Heart right ventricle (tissue), 16 donors: ENCODE measurements at regions not wholly inside any gene's neighbourhood (a gene's known extent, or its start where the extent isn't known, plus 50 kb on each side); places are given as distances from the start of the nearest gene placed in this dataset.
A peak's percentile ranks its signal among the peaks of the same experiment; 100 is the strongest.

ENCODE experiments used
- ATAC-seq, 8 donors: fragments of 200-7000 bp; cut with Tn5 transposase; one replicate each; pipeline ENCODE4 v1.9.1; 2020; ENCODE audit warnings: mild to moderate bottlenecking in 8 of 8, moderate library complexity in 8 of 8, moderate number of reproducible peaks in 1 of 8
- DNase-seq, 2 donors: peaks; one replicate each; pipeline ENCODE4 v3.0.0-alpha.2; 2020
- H3K27ac ChIP-seq, 10 donors: fragments of 200-600 bp; sonication (generic) in 2 of 10; one replicate each; pipeline versions ENCODE4 v1.5.0 to v1.8.0; 2020 to 2022; ENCODE audit warnings: mild to moderate bottlenecking in 3 of 10
- H3K27me3 ChIP-seq, 7 donors: fragments of 200-600 bp; one replicate each; pipeline ENCODE4 v1.8.0; 2021 to 2022; ENCODE audit warnings: mild to moderate bottlenecking in 2 of 7
- H3K36me3 ChIP-seq, 9 donors: fragments of 200-600 bp; sonication (generic) in 1 of 9; one replicate each; pipeline versions ENCODE4 v1.5.0 to v1.8.0; 2020 to 2022; ENCODE audit warnings: mild to moderate bottlenecking in 2 of 9
- H3K4me1 ChIP-seq, 9 donors: fragments of 200-600 bp; sonication (generic) in 1 of 9; one replicate each; pipeline versions ENCODE4 v1.5.0 to v1.8.0; 2020 to 2022; ENCODE audit warnings: mild to moderate bottlenecking in 4 of 9
- H3K4me3 ChIP-seq, 10 donors: fragments of 200-600 bp; sonication (generic) in 2 of 10; one replicate each; pipeline versions ENCODE4 v1.5.0 to v1.8.0; 2020 to 2022; ENCODE audit warnings: mild to moderate bottlenecking in 7 of 10, moderate library complexity in 2 of 10
- H3K9me3 ChIP-seq, 11 donors: fragments of 200-600 bp in 10 of 11; sonication (generic) in 2 of 11; one replicate each; pipeline versions ENCODE4 v1.5.0 to v1.8.0; 2013 to 2022; ENCODE audit warnings: mild to moderate bottlenecking in 2 of 11, control low read depth in 1 of 11, moderate library complexity in 1 of 11
- WGBS, 2 donors: extraction: QIAGEN DNeasy Blood & Tissue Kit; methylation state at CpG; one replicate each; pipeline ENCODE4 v1.1.7; 2013; ENCODE audit warnings: inconsistent platforms in 1 of 2; 5-methylcytosine and 5-hydroxymethylcytosine counted together
- intact Hi-C, 10 donors: fragments of 100-400 bp; cut with DNase I; formaldehyde crosslinking; loops; one replicate each; pipeline versions ENCODE4 v1.11.1 to v1.14.2; 2022
- TF ChIP-seq, protein P1 (sequence below), 9 donors: fragments of 200-600 bp; sonication (generic) in 2 of 9; IDR thresholded peaks; one replicate each; pipeline versions ENCODE4 v1.5.0 to v1.8.0; 2021 to 2022; ENCODE audit warnings: antibody characterized with exemption in 9 of 9, mild to moderate bottlenecking in 5 of 9, moderate library complexity in 1 of 9
- donor health status: Arrhythmogenic right ventricular cardiomyopathy.
- donor health status: ischemic (EF 13 %, LVEDD 7.1; RV severe dilation, severe dysfunction).
- donor health status: healthy with polysubstance abuse.
- donor health status: DM: no; HTN: yes; CAD: no.
- donor health status: DM: no; HTN: no; CAD: no.
- donor health status: ischemic (EF 25% LVEDD 6.9; RV normal size, moderate dysfunction).
- donor health status: ischemic (EF 25% LVEDD 5.7; RV mildly dilated, moderate dysfunction).
- donor health status: healthy.
- donor health status: DM: yes; HTN: yes; CAD: no.
- donor health status: Ischemic cardiomyopathy.
- donor health status: ischemic (EF 35%, LVEDD 5.7; RV mildly dilated, moderate dysfunction).
- donor health status: nonischemic (EF 11% LVEDD 7.7; RV severe dilation, severe dysfunction).
- donor health status: DM: yes; HTN: yes; CAD: no.
- donor health status: PGD.
- donor health status: ischemic (EF 29% LVEDD 5.4; RV normal size, mild dysfunction).
- donor health status: nonischemic (EF 23%, LVEDD 6.1; RV moderate dilation, normal function).

DNA sequence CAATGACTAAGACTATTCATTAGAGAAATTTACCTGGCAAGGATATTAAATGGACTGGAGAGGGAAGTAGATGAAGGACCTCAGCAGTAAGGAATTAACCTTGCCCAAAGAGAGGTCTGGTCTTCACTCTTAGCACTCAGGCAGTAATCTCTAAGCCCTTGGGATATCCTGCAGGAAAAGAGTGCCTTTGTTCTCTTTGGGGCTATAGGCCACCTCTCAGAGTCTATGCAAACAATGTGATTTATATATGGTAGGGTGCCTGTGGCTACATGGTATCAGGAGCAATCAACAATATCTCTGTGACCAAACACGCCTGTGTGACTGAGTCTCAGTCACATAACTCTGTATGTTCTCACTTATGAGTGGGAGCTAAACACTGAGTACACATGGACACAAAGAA is 154.7 kb upstream of the CDK1 start:
- ATAC-seq (no peak), DNase-seq (no peak)
- Histone ChIP-seq H3K27ac (no peak overlapping the region), H3K9me3 (no peaks in the 10 kb centered on the region), H3K4me1 (no peaks in the 10 kb centered on the region), H3K4me3 (no peak overlapping the region), H3K27me3 (peaks cover 0 to 7% (median 0%) of the 10 kb centered on the region in 7 donors), H3K36me3 (no peaks in the 10 kb centered on the region)
- TF ChIP-seq, protein P1, sequence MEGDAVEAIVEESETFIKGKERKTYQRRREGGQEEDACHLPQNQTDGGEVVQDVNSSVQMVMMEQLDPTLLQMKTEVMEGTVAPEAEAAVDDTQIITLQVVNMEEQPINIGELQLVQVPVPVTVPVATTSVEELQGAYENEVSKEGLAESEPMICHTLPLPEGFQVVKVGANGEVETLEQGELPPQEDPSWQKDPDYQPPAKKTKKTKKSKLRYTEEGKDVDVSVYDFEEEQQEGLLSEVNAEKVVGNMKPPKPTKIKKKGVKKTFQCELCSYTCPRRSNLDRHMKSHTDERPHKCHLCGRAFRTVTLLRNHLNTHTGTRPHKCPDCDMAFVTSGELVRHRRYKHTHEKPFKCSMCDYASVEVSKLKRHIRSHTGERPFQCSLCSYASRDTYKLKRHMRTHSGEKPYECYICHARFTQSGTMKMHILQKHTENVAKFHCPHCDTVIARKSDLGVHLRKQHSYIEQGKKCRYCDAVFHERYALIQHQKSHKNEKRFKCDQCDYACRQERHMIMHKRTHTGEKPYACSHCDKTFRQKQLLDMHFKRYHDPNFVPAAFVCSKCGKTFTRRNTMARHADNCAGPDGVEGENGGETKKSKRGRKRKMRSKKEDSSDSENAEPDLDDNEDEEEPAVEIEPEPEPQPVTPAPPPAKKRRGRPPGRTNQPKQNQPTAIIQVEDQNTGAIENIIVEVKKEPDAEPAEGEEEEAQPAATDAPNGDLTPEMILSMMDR (IDR thresholded peaks at IDR 0.05) = no peak
- WGBS, 2 donors = 90 to 93% methylated on average over 1 of the region's 1 CpG
- intact Hi-C loops = no loop called here

DNA sequence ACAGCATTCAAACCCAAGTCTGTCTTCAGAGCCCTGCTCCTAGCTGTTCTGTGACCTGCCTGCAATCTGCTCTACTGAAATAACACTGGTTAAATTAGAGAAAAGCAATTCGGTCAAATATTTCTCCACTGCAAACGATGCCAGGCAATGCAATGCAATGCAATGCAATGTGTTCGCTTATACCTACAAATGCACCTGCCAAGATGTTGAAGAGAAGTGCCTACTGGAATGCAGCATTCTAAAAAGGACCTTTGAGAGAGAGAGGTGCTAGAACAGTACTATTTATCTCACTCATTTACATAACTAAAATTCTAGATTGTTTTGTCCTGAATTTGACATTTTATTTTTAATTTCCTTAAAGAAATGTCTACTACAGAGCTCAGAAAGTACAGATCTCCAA is 157.3 kb upstream of the CDK1 start:
- TF ChIP-seq, protein P1 (IDR thresholded peaks at IDR 0.05) = no peak
- Histone ChIP-seq H3K9me3 (no peaks in the 10 kb centered on the region), H3K27ac (no peak overlapping the region), H3K4me3 (no peak overlapping the region), H3K4me1 (no peaks in the 10 kb centered on the region), H3K36me3 (no peaks in the 10 kb centered on the region), H3K27me3 (no peaks in the 10 kb centered on the region)
- ATAC-seq = no peak
- intact Hi-C loops = no loop called here
- 88 to 93% methylated on average over 3 of the region's 3 CpGs for WGBS, 2 donors
- DNase-seq = no peak

DNA sequence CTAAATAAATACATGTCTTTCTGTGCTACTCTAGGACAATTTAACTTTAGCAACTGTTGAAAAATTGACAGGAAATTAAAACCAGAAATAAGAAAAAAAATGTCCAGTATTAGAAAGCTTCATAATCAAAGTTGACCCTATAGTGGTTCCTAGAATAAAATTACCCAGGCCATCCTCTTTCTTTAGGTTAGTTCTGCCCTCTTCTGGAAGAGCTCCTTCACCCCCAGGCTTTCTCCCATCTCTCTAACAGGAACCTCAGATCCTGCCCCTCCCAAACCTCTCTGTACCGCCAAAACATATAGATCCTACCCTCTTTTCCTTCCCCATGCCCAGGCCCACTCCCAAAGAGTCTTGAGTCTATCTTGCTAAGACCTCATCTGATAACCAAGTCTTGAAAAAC is 159.4 kb upstream of the CDK1 start:
- ATAC-seq (peak in 1 of 8 donors; percentile 17), DNase-seq (no peak)
- TF ChIP-seq, protein P1 (IDR thresholded peaks at IDR 0.05) = peak in 5 of 9 donors; percentile 12 to 34 (median 26)
- Histone ChIP-seq H3K27ac (no peak overlapping the region), H3K4me3 (no peak overlapping the region), H3K36me3 (no peaks in the 10 kb centered on the region), H3K4me1 (no peaks in the 10 kb centered on the region), H3K27me3 (no peaks in the 10 kb centered on the region), H3K9me3 (no peaks in the 10 kb centered on the region)
- intact Hi-C loops = loop anchor here in 2 of 10 donors (10.0 kb wide), 2 partner anchors 164 to 174 kb away; no protein-coding TSS in a partner anchor
- WGBS, 2 donors = 77 to 84% methylated on average over 1 of the region's 1 CpG

DNA sequence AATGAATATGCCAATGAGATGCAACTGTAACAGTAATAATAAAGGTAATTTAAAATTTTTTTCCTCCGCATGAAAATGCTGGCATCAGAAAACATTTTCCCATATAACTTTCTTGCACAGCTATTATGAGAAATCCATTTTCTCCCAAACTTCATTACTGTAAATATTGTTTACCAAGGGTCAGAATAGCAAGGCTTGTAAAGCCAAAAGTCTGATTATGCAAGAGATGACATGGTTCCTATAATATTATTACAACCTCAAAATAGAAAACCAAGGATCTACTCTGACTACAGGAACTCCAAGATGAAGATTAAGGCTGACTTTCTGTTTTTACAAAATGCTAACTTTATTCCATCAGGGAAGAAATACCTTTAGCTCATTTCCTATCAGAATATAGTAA is 162.7 kb upstream of the CDK1 start:
- no peaks in the 10 kb centered on the region for H3K9me3 ChIP-seq
- 93 to 97% methylated on average over 1 of the region's 1 CpG for WGBS, 2 donors
- H3K4me1 ChIP-seq = peaks cover 0 to 7% (median 0%) of the 10 kb centered on the region in 9 donors
- intact Hi-C loops = loop anchor here in 3 of 10 donors (1.0 to 10.0 kb wide), 3 partner anchors 8 to 171 kb away; no protein-coding TSS in a partner anchor
- TF ChIP-seq, protein P1 (IDR thresholded peaks at IDR 0.05) = no peak
- H3K4me3 ChIP-seq = no peak overlapping the region
- ATAC-seq (no peak), DNase-seq (no peak)
- no peaks in the 10 kb centered on the region for H3K36me3 ChIP-seq
- no peak overlapping the region for H3K27ac ChIP-seq
- H3K27me3 ChIP-seq = no peaks in the 10 kb centered on the region
